Ectodermal cell (in vitro differentiated cells): ENCODE measurements at regions not wholly inside any gene's neighbourhood (a gene's known extent, or its start where the extent isn't known, plus 50 kb on each side); places are given as distances from the start of the nearest gene placed in this dataset.

Experiments
- H3K27ac ChIP-seq: 2 replicates; pipeline ENCODE4 v1.7.0; 2013; ENCODE audit warnings: mild to moderate bottlenecking, low read depth, low read length; ENCODE audit not compliant: insufficient read depth, poor library complexity, severe bottlenecking
- H3K27me3 ChIP-seq: 2 replicates; pipeline ENCODE4 v1.7.0; 2013; ENCODE audit warnings: mild to moderate bottlenecking, low read length; ENCODE audit not compliant: insufficient read depth, control insufficient read depth, poor library complexity, severe bottlenecking
- H3K36me3 ChIP-seq: one replicate; pipeline ENCODE4 v1.7.0; 2013; ENCODE audit warnings: low read length; ENCODE audit not compliant: control insufficient read depth, insufficient read depth
- H3K4me1 ChIP-seq: one replicate; pipeline ENCODE4 v1.7.0; 2013; ENCODE audit warnings: low read length; ENCODE audit not compliant: control insufficient read depth, insufficient read depth
- H3K4me3 ChIP-seq: 2 replicates; pipeline ENCODE4 v1.7.0; 2013; ENCODE audit warnings: low read depth, low read length, control low read depth; ENCODE audit not compliant: insufficient read depth
- H3K9me3 ChIP-seq: 2 replicates; pipeline ENCODE4 v1.7.0; 2013; ENCODE audit warnings: mild to moderate bottlenecking, low read length, moderate library complexity; ENCODE audit not compliant: control insufficient read depth
- WGBS, 2 experiments: methylation state at CpG; one replicate each; pipeline ENCODE4 v1.1.7; 2013; ENCODE audit warnings: missing lambda C conversion rate in 2 of 2; 5-methylcytosine and 5-hydroxymethylcytosine counted together

GRCh38 chr2:120433816-120434290, 87.9 kb downstream of the INHBB start:
- 92% methylated on average over 7 of the region's 7 CpGs for WGBS, 2 experiments
- no peaks in the 10 kb centered on the region for H3K36me3 ChIP-seq
- no peak overlapping the region for H3K4me3 ChIP-seq
- H3K27ac ChIP-seq, result no peak overlapping the region
- H3K9me3 ChIP-seq, result no peaks in the 10 kb centered on the region
- H3K27me3 ChIP-seq, result peaks cover 43% of the 10 kb centered on the region
- peaks cover 11% of the 10 kb centered on the region for H3K4me1 ChIP-seq

- H3K27me3 ChIP-seq, result peaks cover 52% of the 10 kb centered on the region
- H3K9me3 ChIP-seq, result no peaks in the 10 kb centered on the region
- no peak overlapping the region for H3K27ac ChIP-seq
- no peaks in the 10 kb centered on the region for H3K36me3 ChIP-seq
- 50 to 54% methylated on average over 22 of the region's 22 CpGs for WGBS, 2 experiments
- H3K4me1 ChIP-seq, result peaks cover 6% of the 10 kb centered on the region
- H3K4me3 ChIP-seq, result no peak overlapping the region
Observed at GRCh38 chr2:120434492-120435308, 88.8 kb downstream of the INHBB start.

GRCh38 chr2:120435671-120436459, 89.9 kb downstream of the INHBB start:
- Histone ChIP-seq H3K4me3 (no peak overlapping the region), H3K27ac (no peak overlapping the region), H3K4me1 (no peaks in the 10 kb centered on the region), H3K27me3 (peaks cover 56% of the 10 kb centered on the region), H3K36me3 (no peaks in the 10 kb centered on the region), H3K9me3 (no peaks in the 10 kb centered on the region)
- 88 to 89% methylated on average over 11 of the region's 11 CpGs for WGBS, 2 experiments

- H3K9me3 ChIP-seq, result no peaks in the 10 kb centered on the region
- peaks cover 4% of the 10 kb centered on the region for H3K4me1 ChIP-seq
- 89 to 94% methylated on average over 1 of the region's 1 CpG for WGBS, 2 experiments
- H3K27me3 ChIP-seq, result peaks cover 56% of the 10 kb centered on the region
- no peak overlapping the region for H3K4me3 ChIP-seq
- no peaks in the 10 kb centered on the region for H3K36me3 ChIP-seq
- H3K27ac ChIP-seq, result no peak overlapping the region
Observed at GRCh38 chr2:120436460-120436739, 90.5 kb downstream of the INHBB start.

- H3K9me3 ChIP-seq, result no peaks in the 10 kb centered on the region
- H3K4me1 ChIP-seq, result peaks cover 10% of the 10 kb centered on the region
- H3K4me3 ChIP-seq, result no peak overlapping the region
- 55 to 63% methylated on average over 7 of the region's 7 CpGs for WGBS, 2 experiments
- H3K27ac ChIP-seq, result no peak overlapping the region
- H3K36me3 ChIP-seq, result no peaks in the 10 kb centered on the region
- H3K27me3 ChIP-seq, result peaks cover 61% of the 10 kb centered on the region
Observed at GRCh38 chr2:120436885-120437603, 91.1 kb downstream of the INHBB start.

DNA sequence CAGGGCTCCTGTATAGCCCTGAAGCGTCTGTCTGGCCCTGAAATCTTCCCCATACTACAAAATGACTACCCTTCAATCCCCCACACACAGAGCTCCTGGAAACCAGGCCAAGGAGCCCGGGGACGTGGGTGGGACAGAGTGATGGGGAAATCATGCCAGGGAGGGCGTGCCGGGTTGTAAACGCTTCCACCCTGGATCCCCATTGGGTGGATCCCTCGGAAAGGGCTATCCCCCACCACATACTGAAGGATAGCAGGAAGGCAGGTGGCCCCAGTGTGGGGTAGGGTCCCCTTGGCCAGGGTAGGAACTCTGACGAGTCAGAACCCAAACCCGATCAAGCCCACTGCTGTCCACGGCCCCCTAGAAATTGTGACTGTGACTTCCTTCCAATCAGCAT, 91.7 kb downstream of the INHBB start:
- Histone ChIP-seq H3K36me3 (no peaks in the 10 kb centered on the region), H3K27me3 (peaks cover 66% of the 10 kb centered on the region), H3K9me3 (no peaks in the 10 kb centered on the region), H3K4me3 (no peak overlapping the region), H3K27ac (no peak overlapping the region), H3K4me1 (peaks cover 14% of the 10 kb centered on the region)
- WGBS, 2 experiments, result 88 to 93% methylated on average over 10 of the region's 10 CpGs

DNA sequence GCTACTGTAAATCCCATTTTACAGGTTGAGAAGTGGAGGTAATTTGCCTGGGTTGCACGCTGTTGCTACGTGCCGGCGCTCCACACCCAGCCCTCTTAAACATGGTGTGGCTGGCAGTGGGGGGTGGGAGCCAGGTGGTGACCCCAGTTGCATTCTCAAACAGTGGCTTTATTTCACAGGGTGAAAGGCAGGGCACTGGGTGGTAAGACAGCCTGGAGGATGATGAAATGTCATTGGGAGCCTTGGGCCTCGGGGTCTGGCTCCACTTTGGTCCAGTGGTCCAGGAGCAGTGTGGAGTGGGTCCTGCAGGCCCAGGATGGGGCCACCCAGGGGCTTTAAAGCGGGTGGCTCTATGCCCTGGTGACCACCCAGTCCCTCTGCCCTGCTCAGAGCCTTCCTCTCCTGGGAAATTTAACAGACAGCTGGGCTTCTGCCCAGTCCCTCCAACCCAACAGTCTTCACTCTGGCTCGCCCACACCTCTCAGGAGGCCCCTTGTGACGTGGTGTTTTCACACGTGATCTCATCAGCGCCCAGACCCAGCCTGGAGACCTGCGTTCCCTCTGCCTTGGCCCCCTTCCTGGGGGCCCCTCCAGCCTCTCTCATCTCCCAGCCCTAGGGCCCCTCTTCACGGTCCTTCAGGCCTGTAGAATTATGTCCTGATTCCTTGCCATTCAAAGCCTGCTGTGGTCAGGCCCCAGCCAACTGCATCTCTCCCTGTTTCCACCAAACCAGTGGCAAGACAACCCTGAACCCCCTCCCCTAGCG, 92.5 kb downstream of the INHBB start:
- no peak overlapping the region for H3K4me3 ChIP-seq
- H3K4me1 ChIP-seq, result peaks cover 17% of the 10 kb centered on the region
- H3K27me3 ChIP-seq, result peaks cover 75% of the 10 kb centered on the region
- no peaks in the 10 kb centered on the region for H3K36me3 ChIP-seq
- no peak overlapping the region for H3K27ac ChIP-seq
- no peaks in the 10 kb centered on the region for H3K9me3 ChIP-seq
- 88 to 91% methylated on average over 13 of the region's 13 CpGs for WGBS, 2 experiments

- Histone ChIP-seq H3K4me1 (peaks cover 17% of the 10 kb centered on the region), H3K4me3 (no peak overlapping the region), H3K27me3 (peaks cover 78% of the 10 kb centered on the region), H3K9me3 (no peaks in the 10 kb centered on the region), H3K36me3 (no peaks in the 10 kb centered on the region), H3K27ac (no peak overlapping the region)
Observed at GRCh38 chr2:120439067-120439368, 93.1 kb downstream of the INHBB start.

DNA sequence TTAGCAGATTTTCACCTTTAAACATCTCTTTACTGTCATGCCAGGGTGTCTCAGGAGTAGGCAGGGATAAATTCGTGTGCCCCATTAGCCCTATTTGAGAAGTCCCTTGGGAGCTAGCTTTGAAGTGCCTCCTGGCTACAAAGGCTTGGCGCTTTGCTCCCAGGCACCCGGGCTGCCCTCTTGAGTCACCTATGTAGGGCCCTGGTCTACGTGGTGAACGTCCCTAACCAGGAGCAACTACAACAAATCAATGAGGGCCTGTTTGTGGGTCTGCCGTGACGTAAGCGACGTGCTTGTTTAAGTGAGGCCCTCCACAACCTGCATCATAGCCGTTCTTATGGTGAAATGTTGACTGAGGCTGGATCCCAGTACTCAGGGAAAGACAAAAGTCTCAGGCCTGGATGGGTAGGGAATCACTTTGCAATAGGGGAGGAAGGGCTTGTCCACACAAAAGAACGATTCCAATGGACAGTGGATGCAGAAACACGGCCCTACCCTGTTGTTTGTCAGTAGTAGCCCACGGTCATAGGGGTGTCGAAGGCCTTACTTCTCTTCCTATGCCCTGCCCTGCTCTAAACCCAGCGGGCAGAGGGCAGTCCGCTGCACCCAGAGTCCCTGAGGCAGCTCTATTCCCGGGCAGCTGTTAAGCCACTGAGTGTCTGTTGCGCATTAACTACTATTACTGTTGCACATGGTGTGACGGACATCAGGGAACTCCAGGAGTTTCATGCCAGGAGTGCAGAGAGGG, 93.9 kb downstream of the INHBB start:
- WGBS, 2 experiments, result 88 to 89% methylated on average over 19 of the region's 19 CpGs
- Histone ChIP-seq H3K4me1 (peaks cover 17% of the 10 kb centered on the region), H3K27me3 (peaks cover 78% of the 10 kb centered on the region), H3K9me3 (no peaks in the 10 kb centered on the region), H3K36me3 (no peaks in the 10 kb centered on the region), H3K4me3 (no peak overlapping the region), H3K27ac (no peak overlapping the region)
